H9 (cell line): ENCODE measurements at regions not wholly inside any gene's neighbourhood (a gene's known extent, or its start where the extent isn't known, plus 50 kb on each side); places are given as distances from the start of the nearest gene placed in this dataset.

Experiments
- DNase-seq: peaks from one replicate; pipeline ENCODE4 v3.0.0-alpha.2; 2017
- H2AFZ ChIP-seq: one replicate; pipeline ENCODE4 v1.6.1; 2013; ENCODE audit warnings: mild to moderate bottlenecking, low read length, control low read depth, moderate library complexity
- H2AK5ac ChIP-seq: 2 replicates; pipeline ENCODE4 v1.6.1; 2013; ENCODE audit warnings: low read length, control low read depth, mixed read lengths; ENCODE audit not compliant: insufficient read length
- H2BK120ac ChIP-seq: one replicate; pipeline ENCODE4 v1.6.1; 2013; ENCODE audit warnings: low read depth, mild to moderate bottlenecking, low read length, control low read depth, inconsistent platforms; ENCODE audit not compliant: poor library complexity, severe bottlenecking
- H2BK12ac ChIP-seq: 2 replicates; pipeline ENCODE4 v1.6.1; 2013; ENCODE audit warnings: low read length, control low read depth, mixed read lengths, low read depth; ENCODE audit not compliant: insufficient read length
- H2BK15ac ChIP-seq: 2 replicates; pipeline ENCODE4 v1.6.1; 2013; ENCODE audit warnings: low read depth, low read length, control low read depth
- H2BK20ac ChIP-seq: one replicate; pipeline ENCODE4 v1.6.1; 2013; ENCODE audit warnings: low read depth, mild to moderate bottlenecking, low read length, control low read depth, inconsistent platforms; ENCODE audit not compliant: poor library complexity, severe bottlenecking
- H2BK5ac ChIP-seq: 2 replicates; pipeline ENCODE4 v1.6.1; 2013; ENCODE audit warnings: low read length, control low read depth, mixed read lengths; ENCODE audit not compliant: insufficient read length
- H3K14ac ChIP-seq: 2 replicates; pipeline ENCODE4 v1.6.1; 2013; ENCODE audit warnings: low read length, control low read depth; ENCODE audit not compliant: insufficient read depth
- H3K18ac ChIP-seq: 2 replicates; pipeline ENCODE4 v1.6.1; 2013; ENCODE audit warnings: low read depth, mild to moderate bottlenecking, mixed read lengths, low read length, control low read depth; ENCODE audit not compliant: insufficient read length
- H3K23ac ChIP-seq: 2 replicates; pipeline ENCODE4 v1.6.1; 2013; ENCODE audit warnings: low read length, control low read depth, mixed read lengths, low read depth; ENCODE audit not compliant: insufficient read length
- H3K23me2 ChIP-seq: 2 replicates; pipeline ENCODE4 v1.6.1; 2013; ENCODE audit warnings: low read depth, mild to moderate bottlenecking, mixed read lengths, low read length, control low read depth; ENCODE audit not compliant: insufficient read length, poor library complexity, severe bottlenecking
- H3K27ac ChIP-seq: 2 replicates; pipeline ENCODE4 v1.5.1; 2013; ENCODE audit warnings: low read length, control low read depth, mixed read lengths, low read depth; ENCODE audit not compliant: insufficient read length
- H3K27me3 ChIP-seq: 2 replicates; pipeline ENCODE4 v1.6.1; 2013; ENCODE audit warnings: low read length, control low read depth, inconsistent platforms; ENCODE audit not compliant: insufficient read depth
- H3K4ac ChIP-seq: 2 replicates; pipeline ENCODE4 v1.6.1; 2013; ENCODE audit warnings: low read depth, mild to moderate bottlenecking, control low read depth, inconsistent platforms, low read length, moderate library complexity
- H3K4me1 ChIP-seq: 2 replicates; pipeline ENCODE4 v1.6.1; 2013; ENCODE audit warnings: low read length, control low read depth, inconsistent platforms; ENCODE audit not compliant: insufficient read depth
- H3K4me2 ChIP-seq: 2 replicates; pipeline ENCODE4 v1.6.1; 2013; ENCODE audit warnings: low read length, control low read depth, mixed read lengths; ENCODE audit not compliant: insufficient read length, insufficient read depth
- H3K56ac ChIP-seq: 2 replicates; pipeline ENCODE4 v1.6.1; 2013; ENCODE audit warnings: low read depth, mild to moderate bottlenecking, mixed read lengths, low read length, control low read depth; ENCODE audit not compliant: insufficient read length
- H3K79me1 ChIP-seq: 2 replicates; pipeline ENCODE4 v1.6.1; 2013; ENCODE audit warnings: low read depth, mild to moderate bottlenecking, moderate library complexity, low read length, control low read depth, inconsistent platforms; ENCODE audit not compliant: insufficient read depth, poor library complexity, severe bottlenecking
- H3K79me2 ChIP-seq: 2 replicates; pipeline ENCODE4 v1.6.1; 2013; ENCODE audit warnings: low read length, control low read depth, inconsistent platforms; ENCODE audit not compliant: insufficient read depth
- H3K9ac ChIP-seq: 2 replicates; pipeline ENCODE4 v1.6.1; 2013; ENCODE audit warnings: low read length, control low read depth, mixed read lengths; ENCODE audit not compliant: insufficient read length; ENCODE audit errors: extremely low read depth
- H3K9me3 ChIP-seq: one replicate; pipeline ENCODE4 v1.6.1; 2013; ENCODE audit warnings: low read depth, low read length, inconsistent platforms; ENCODE audit not compliant: control insufficient read depth
- H3T11ph ChIP-seq: one replicate; pipeline ENCODE4 v1.6.1; 2013; ENCODE audit warnings: mild to moderate bottlenecking, low read length, control low read depth, inconsistent platforms
- H4K20me1 ChIP-seq: one replicate; pipeline ENCODE4 v1.6.1; 2013; ENCODE audit not compliant: control insufficient read depth, insufficient read length, insufficient read depth
- H4K5ac ChIP-seq: 2 replicates; pipeline ENCODE4 v1.6.1; 2013; ENCODE audit warnings: low read depth, mild to moderate bottlenecking, mixed read lengths, low read length, control low read depth; ENCODE audit not compliant: insufficient read length
- H4K8ac ChIP-seq: replicated peaks from 2 replicates; pipeline ENCODE4 v1.6.1; 2013; ENCODE audit warnings: low read length, control low read depth, mixed read lengths, low read depth; ENCODE audit not compliant: insufficient read length
- H4K91ac ChIP-seq: 2 replicates; pipeline ENCODE4 v1.6.1; 2013; ENCODE audit warnings: low read depth, mild to moderate bottlenecking, moderate library complexity, mixed read lengths, low read length, control low read depth; ENCODE audit not compliant: insufficient read length
- H3K27ac Mint-ChIP-seq, 3 experiments: 2 replicates in 2 of 3; 3 replicates in 1 of 3; pipeline ENCODE4 v1.8.0; 2020 to 2021; ENCODE audit warnings: mixed read lengths in 3 of 3, mild to moderate bottlenecking in 1 of 3, moderate library complexity in 1 of 3
- H3K27me3 Mint-ChIP-seq: 2 replicates; pipeline ENCODE4 v1.8.0; 2021; ENCODE audit warnings: low read depth, mild to moderate bottlenecking, moderate library complexity, mixed read lengths
- H3K36me3 Mint-ChIP-seq, 3 experiments: 2 replicates in 2 of 3; 3 replicates in 1 of 3; pipeline ENCODE4 v1.8.0; 2020 to 2021; ENCODE audit warnings: low read depth in 3 of 3, mixed read lengths in 3 of 3; ENCODE audit not compliant: insufficient read depth in 1 of 3
- H3K4me1 Mint-ChIP-seq, 2 experiments: 2 replicates each; pipeline ENCODE4 v1.8.0; 2020; ENCODE audit warnings: mixed read lengths in 2 of 2
- H3K4me3 Mint-ChIP-seq, 2 experiments: 2 replicates in 1 of 2; 3 replicates in 1 of 2; pipeline ENCODE4 v1.8.0; 2020 to 2021; ENCODE audit warnings: mild to moderate bottlenecking in 2 of 2, mixed read lengths in 2 of 2, moderate library complexity in 1 of 2
- H3K9me3 Mint-ChIP-seq, 2 experiments: 2 replicates in 1 of 2; 3 replicates in 1 of 2; pipeline ENCODE4 v1.8.0; 2020; ENCODE audit warnings: mild to moderate bottlenecking in 2 of 2, mixed read lengths in 2 of 2, moderate library complexity in 1 of 2
- WGBS: extraction: QIAGEN DNeasy Blood & Tissue Kit; methylation state at CpG from one replicate; pipeline ENCODE4 v1.1.7; 2013; ENCODE audit warnings: missing lambda C conversion rate, low lambda C conversion rate, mixed read lengths; ENCODE audit not compliant: insufficient read length; ENCODE audit errors: extremely low coverage; 5-methylcytosine and 5-hydroxymethylcytosine counted together
- TF ChIP-seq, protein P1 (sequence below): fragments of 200-600 bp; sonication (generic); conservative IDR thresholded peaks from 3 replicates; pipeline ENCODE4 v1.8.0; 2021; ENCODE audit warnings: antibody characterized with exemption, mild to moderate bottlenecking

DNA sequence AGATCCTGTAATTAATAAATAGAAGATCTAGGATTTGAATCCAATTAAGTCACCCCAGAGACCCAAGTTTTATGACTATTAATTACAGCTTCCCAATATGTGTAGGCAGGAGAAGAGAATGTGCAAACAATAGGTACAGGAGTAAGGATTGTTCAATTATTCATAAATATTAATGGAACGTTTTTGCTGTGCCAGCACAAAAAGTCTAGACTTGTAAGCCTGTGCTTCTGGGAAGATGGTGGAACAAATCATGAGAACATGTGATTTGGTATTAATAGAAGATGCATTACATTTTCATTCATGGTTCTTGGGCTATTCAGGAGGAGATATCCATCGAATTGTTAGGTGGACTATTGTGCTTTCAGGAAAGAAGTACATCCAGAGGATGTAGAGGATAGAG is 1240.9 kb downstream of the STIM2 start:
- no CpG with 5 or more reads among the region's 2 CpGs for WGBS

More for the DNA sequence above, 1240.9 kb downstream of the STIM2 start:
- no peak overlapping the region for H2BK120ac ChIP-seq
- no peak overlapping the region for H2BK20ac ChIP-seq
- Mint-ChIP-seq H3K36me3 (no peaks in the 10 kb centered on the region), H3K27me3 (peaks cover 2% of the 10 kb centered on the region; the same call in 1 of the 2 replicates), H3K4me1 (no peaks in the 10 kb centered on the region), H3K9me3 (no peaks in the 10 kb centered on the region), H3K27ac (no peak overlapping the region), H3K4me3 (no peak overlapping the region)
- no peak overlapping the region for H2BK12ac ChIP-seq
- H2BK15ac ChIP-seq: no peak overlapping the region
- no peak overlapping the region for H3K4ac ChIP-seq
- no peak overlapping the region for H3K23ac ChIP-seq
- no peak overlapping the region for H3K27ac ChIP-seq
- no peaks in the 10 kb centered on the region for H3K27me3 ChIP-seq
- no peak overlapping the region for H2AK5ac ChIP-seq
- H3K79me1 ChIP-seq: no peaks in the 10 kb centered on the region
- no peak for DNase-seq
- H3K18ac ChIP-seq: no peak overlapping the region
- no peak overlapping the region for H3K4me2 ChIP-seq
- H3K9me3 ChIP-seq: no peaks in the 10 kb centered on the region
- no peak overlapping the region for H4K5ac ChIP-seq
- H4K20me1 ChIP-seq: no peaks in the 10 kb centered on the region
- no peak overlapping the region for H2BK5ac ChIP-seq
- no peaks in the 10 kb centered on the region for H3K4me1 ChIP-seq
- TF ChIP-seq, protein P1, sequence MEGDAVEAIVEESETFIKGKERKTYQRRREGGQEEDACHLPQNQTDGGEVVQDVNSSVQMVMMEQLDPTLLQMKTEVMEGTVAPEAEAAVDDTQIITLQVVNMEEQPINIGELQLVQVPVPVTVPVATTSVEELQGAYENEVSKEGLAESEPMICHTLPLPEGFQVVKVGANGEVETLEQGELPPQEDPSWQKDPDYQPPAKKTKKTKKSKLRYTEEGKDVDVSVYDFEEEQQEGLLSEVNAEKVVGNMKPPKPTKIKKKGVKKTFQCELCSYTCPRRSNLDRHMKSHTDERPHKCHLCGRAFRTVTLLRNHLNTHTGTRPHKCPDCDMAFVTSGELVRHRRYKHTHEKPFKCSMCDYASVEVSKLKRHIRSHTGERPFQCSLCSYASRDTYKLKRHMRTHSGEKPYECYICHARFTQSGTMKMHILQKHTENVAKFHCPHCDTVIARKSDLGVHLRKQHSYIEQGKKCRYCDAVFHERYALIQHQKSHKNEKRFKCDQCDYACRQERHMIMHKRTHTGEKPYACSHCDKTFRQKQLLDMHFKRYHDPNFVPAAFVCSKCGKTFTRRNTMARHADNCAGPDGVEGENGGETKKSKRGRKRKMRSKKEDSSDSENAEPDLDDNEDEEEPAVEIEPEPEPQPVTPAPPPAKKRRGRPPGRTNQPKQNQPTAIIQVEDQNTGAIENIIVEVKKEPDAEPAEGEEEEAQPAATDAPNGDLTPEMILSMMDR: no peak
- no peaks in the 10 kb centered on the region for H3K79me2 ChIP-seq
- H4K91ac ChIP-seq: no peak overlapping the region
- H3K56ac ChIP-seq: no peak overlapping the region
- no peak overlapping the region for H3K14ac ChIP-seq
- no peak overlapping the region for H3K9ac ChIP-seq
- H2AFZ ChIP-seq: no peak overlapping the region
- no peak overlapping the region for H4K8ac ChIP-seq
- H3K23me2 ChIP-seq: no peaks in the 10 kb centered on the region
- no peak overlapping the region for H3T11ph ChIP-seq
